Upper lobe of left lung (tissue), 6 donors: ENCODE measurements at regions not wholly inside any gene's neighbourhood (a gene's known extent, or its start where the extent isn't known, plus 50 kb on each side); places are given as distances from the start of the nearest gene placed in this dataset.

Experiments used
- ATAC-seq, 2 donors: fragments of 200-7000 bp; cut with Tn5 transposase; one replicate each; pipeline ENCODE4 v1.9.1; 2022; ENCODE audit warnings: mild to moderate bottlenecking in 2 of 2, moderate library complexity in 2 of 2; ENCODE audit not compliant: low FRiP score in 2 of 2
- DNase-seq, 2 donors: peaks; one replicate each; pipeline ENCODE4 v3.0.0-alpha.2; 2019 to 2020
- H3K27ac ChIP-seq, 4 donors: fragments of 200-600 bp; sonication (generic); one replicate each; pipeline ENCODE4 v1.5.1; 2016 to 2019
- H3K27me3 ChIP-seq, 4 donors: fragments of 200-600 bp; sonication (generic); one replicate each; pipeline ENCODE4 v1.5.1; 2017 to 2019
- H3K36me3 ChIP-seq, 4 donors: fragments of 200-600 bp; sonication (generic); one replicate each; pipeline ENCODE4 v1.5.1; 2016 to 2019
- H3K4me1 ChIP-seq, 4 donors: fragments of 200-600 bp; sonication (generic); one replicate each; pipeline ENCODE4 v1.5.1; 2018 to 2019
- H3K4me3 ChIP-seq, 4 donors: fragments of 200-600 bp; sonication (generic); one replicate each; pipeline ENCODE4 v1.5.1; 2017 to 2019; ENCODE audit warnings: mild to moderate bottlenecking in 2 of 4, moderate library complexity in 1 of 4
- H3K9me3 ChIP-seq, 4 donors: fragments of 200-600 bp; sonication (generic); one replicate each; pipeline ENCODE4 v1.5.1; 2018 to 2019
- CTCF ChIP-seq, 6 experiments: fragments of 450-650 bp in 4 of 6; fragments of 200-600 bp in 2 of 6; sonication (generic) in 2 of 6; IDR thresholded peaks; one replicate each; pipeline ENCODE4 v1.5.1; 2016 to 2019; ENCODE audit warnings: antibody characterized with exemption in 6 of 6
- EP300 ChIP-seq, 4 donors: sonication (generic); formaldehyde crosslinking; IDR thresholded peaks; one replicate each; pipeline ENCODE4 v1.5.1; 2017; ENCODE audit warnings: antibody characterized with exemption in 4 of 4, control low read depth in 2 of 4
- POLR2A ChIP-seq, 4 donors: fragments of 450-650 bp; IDR thresholded peaks; one replicate each; pipeline ENCODE4 v1.5.1; 2016 to 2017; ENCODE audit warnings: antibody characterized with exemption in 4 of 4, mild to moderate bottlenecking in 2 of 4
- POLR2AphosphoS5 ChIP-seq, 2 donors: sonication (generic); formaldehyde crosslinking; IDR thresholded peaks; one replicate each; pipeline ENCODE4 v1.5.1; 2017; ENCODE audit warnings: antibody characterized with exemption in 2 of 2
- WGBS, 2 donors: methylation state at CpG; one replicate each; pipeline ENCODE4 v1.1.5; 2017 to 2018; 5-methylcytosine and 5-hydroxymethylcytosine counted together
- small RNA-seq, 4 donors: library from RNA; depleted of rRNA; stranded (forward); fragments of <200 nt; gene quantifications; one replicate each; pipeline ENCODE3, GENCODE V24; 2016
- donor health status: DM: no; HTN: no; CAD: no; lungs with moderate emphysema.
- donor health status: DM: no; HTN: yes; CAD: no; lungs with severe emphysema.

- Histone ChIP-seq H3K27me3 (no peaks in the 10 kb centered on the region), H3K9me3 (no peaks in the 10 kb centered on the region), H3K4me3 (no peak overlapping the region), H3K4me1 (no peaks in the 10 kb centered on the region), H3K36me3 (no peaks in the 10 kb centered on the region), H3K27ac (no peak overlapping the region)
- WGBS, 2 donors: 94 to 97% methylated on average over 4 of the region's 4 CpGs
- no peak for ATAC-seq
- TF ChIP-seq POLR2AphosphoS5 (IDR thresholded peaks at IDR 0.05): no peak
- no peak for TF ChIP-seq EP300 (IDR thresholded peaks at IDR 0.05)
- no peak for TF ChIP-seq POLR2A (IDR thresholded peaks at IDR 0.05)
- no peak for TF ChIP-seq CTCF (IDR thresholded peaks at IDR 0.05)
- no peak for DNase-seq
These were observed 50.2 kb upstream of the PHLPP1 start for GRCh38 chr18:62665188-62665587.

Small RNA genes lying in the stretch of these regions (small RNA-seq; reads per million reads assigned to genes)
- 0 reads per million in 4 donors for gene RN7SL705P
